Heart left ventricle (tissue), 16 donors: ENCODE measurements at regions not wholly inside any gene's neighbourhood (a gene's known extent, or its start where the extent isn't known, plus 50 kb on each side); places are given as distances from the start of the nearest gene placed in this dataset.

Experiments
- ATAC-seq, 4 donors: fragments of 200-7000 bp; cut with Tn5 transposase; one replicate each; pipeline ENCODE4 v1.9.1; 2020 to 2022; ENCODE audit warnings: moderate library complexity in 4 of 4, mild to moderate bottlenecking in 3 of 4, moderate number of reproducible peaks in 1 of 4
- DNase-seq, 5 donors: peaks; one replicate each; pipeline ENCODE4 v3.0.0-alpha.2; 2020
- H3K27ac ChIP-seq, 12 donors: fragments of 200-600 bp; sonication (generic) in 4 of 12; one replicate each; pipeline versions ENCODE4 v1.5.0 to v1.8.0; 2016 to 2022; ENCODE audit warnings: mild to moderate bottlenecking in 2 of 12
- H3K27me3 ChIP-seq, 9 donors: fragments of 200-600 bp; sonication (generic) in 2 of 9; one replicate each; pipeline versions ENCODE4 v1.5.1 to v1.8.0; 2016 to 2022; ENCODE audit warnings: mild to moderate bottlenecking in 3 of 9
- H3K36me3 ChIP-seq, 9 donors: fragments of 200-600 bp; sonication (generic) in 2 of 9; one replicate each; pipeline versions ENCODE4 v1.5.0 to v1.8.0; 2018 to 2022; ENCODE audit warnings: mild to moderate bottlenecking in 2 of 9
- H3K4me1 ChIP-seq, 12 donors: fragments of 200-600 bp; sonication (generic) in 4 of 12; one replicate each; pipeline versions ENCODE4 v1.5.0 to v1.8.0; 2016 to 2022; ENCODE audit warnings: mild to moderate bottlenecking in 3 of 12
- H3K4me3 ChIP-seq, 12 donors: fragments of 200-600 bp; sonication (generic) in 4 of 12; one replicate each; pipeline versions ENCODE4 v1.5.0 to v1.8.0; 2017 to 2022; ENCODE audit warnings: mild to moderate bottlenecking in 9 of 12, moderate library complexity in 4 of 12
- H3K9me3 ChIP-seq, 12 donors: fragments of 200-600 bp; sonication (generic) in 4 of 12; one replicate each; pipeline versions ENCODE4 v1.5.0 to v1.8.0; 2016 to 2022; ENCODE audit warnings: mild to moderate bottlenecking in 1 of 12
- POLR2A ChIP-seq, 2 donors: fragments of 450-650 bp; IDR thresholded peaks; one replicate each; pipeline ENCODE4 v1.6.1; 2017; ENCODE audit warnings: antibody characterized with exemption in 2 of 2, mild to moderate bottlenecking in 2 of 2, moderate library complexity in 2 of 2
- WGBS, 4 donors: extraction: QIAGEN DNeasy Blood & Tissue Kit in 2 of 4; methylation state at CpG; one replicate each; pipeline versions ENCODE4 v1.1.5 to v1.1.7; 2013 to 2018; 5-methylcytosine and 5-hydroxymethylcytosine counted together
- intact Hi-C, 10 donors: fragments of 100-400 bp; cut with DNase I; formaldehyde crosslinking; loops; one replicate each; pipeline versions ENCODE4 v1.11.1 to v1.14.2; 2022
- TF ChIP-seq, protein P1 (sequence below), 12 donors: fragments of 200-600 bp; sonication (generic) in 4 of 12; IDR thresholded peaks; one replicate each; pipeline versions ENCODE4 v1.5.0 to v1.8.0; 2018 to 2022; ENCODE audit warnings: antibody characterized with exemption in 12 of 12, mild to moderate bottlenecking in 5 of 12
- donor health status: ischemic (EF 13 %, LVEDD 7.1; RV severe dilation, severe dysfunction).
- donor health status: healthy with polysubstance abuse.
- donor health status: DM: no; HTN: yes; CAD: no.
- donor health status: DM: no; HTN: no; CAD: no.
- donor health status: ischemic (EF 25% LVEDD 6.9; RV normal size, moderate dysfunction).
- donor health status: ischemic (EF 25% LVEDD 5.7; RV mildly dilated, moderate dysfunction).
- donor health status: healthy.
- donor health status: DM: yes; HTN: yes; CAD: no.
- donor health status: ischemic (EF 35%, LVEDD 5.7; RV mildly dilated, moderate dysfunction).
- donor health status: nonischemic (EF 11% LVEDD 7.7; RV severe dilation, severe dysfunction).
- donor health status: DM: yes; HTN: yes; CAD: no.
- donor health status: PGD.
- donor health status: ischemic (EF 29% LVEDD 5.4; RV normal size, mild dysfunction).
- donor health status: nonischemic (EF 23%, LVEDD 6.1; RV moderate dilation, normal function).

GRCh38 chr16:49910541-49911071, 54.7 kb upstream of the ZNF423 start:
- H3K4me3 ChIP-seq = no peak overlapping the region
- no peak for DNase-seq
- peaks cover 0 to 8% (median 0%) of the 10 kb centered on the region in 9 donors for H3K27me3 ChIP-seq
- no peak overlapping the region for H3K27ac ChIP-seq
- ATAC-seq = no peak
- TF ChIP-seq POLR2A (IDR thresholded peaks at IDR 0.05) = no peak
- TF ChIP-seq, protein P1, sequence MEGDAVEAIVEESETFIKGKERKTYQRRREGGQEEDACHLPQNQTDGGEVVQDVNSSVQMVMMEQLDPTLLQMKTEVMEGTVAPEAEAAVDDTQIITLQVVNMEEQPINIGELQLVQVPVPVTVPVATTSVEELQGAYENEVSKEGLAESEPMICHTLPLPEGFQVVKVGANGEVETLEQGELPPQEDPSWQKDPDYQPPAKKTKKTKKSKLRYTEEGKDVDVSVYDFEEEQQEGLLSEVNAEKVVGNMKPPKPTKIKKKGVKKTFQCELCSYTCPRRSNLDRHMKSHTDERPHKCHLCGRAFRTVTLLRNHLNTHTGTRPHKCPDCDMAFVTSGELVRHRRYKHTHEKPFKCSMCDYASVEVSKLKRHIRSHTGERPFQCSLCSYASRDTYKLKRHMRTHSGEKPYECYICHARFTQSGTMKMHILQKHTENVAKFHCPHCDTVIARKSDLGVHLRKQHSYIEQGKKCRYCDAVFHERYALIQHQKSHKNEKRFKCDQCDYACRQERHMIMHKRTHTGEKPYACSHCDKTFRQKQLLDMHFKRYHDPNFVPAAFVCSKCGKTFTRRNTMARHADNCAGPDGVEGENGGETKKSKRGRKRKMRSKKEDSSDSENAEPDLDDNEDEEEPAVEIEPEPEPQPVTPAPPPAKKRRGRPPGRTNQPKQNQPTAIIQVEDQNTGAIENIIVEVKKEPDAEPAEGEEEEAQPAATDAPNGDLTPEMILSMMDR (IDR thresholded peaks at IDR 0.05) = no peak
- H3K4me1 ChIP-seq = no peaks in the 10 kb centered on the region
- H3K36me3 ChIP-seq = no peaks in the 10 kb centered on the region
- H3K9me3 ChIP-seq = peaks cover 0 to 7% (median 0%) of the 10 kb centered on the region in 12 donors
- intact Hi-C loops = no loop called here
- WGBS, 4 donors = 83 to 91% (median 87%) methylated on average over 14 of the region's 14 CpGs

DNA sequence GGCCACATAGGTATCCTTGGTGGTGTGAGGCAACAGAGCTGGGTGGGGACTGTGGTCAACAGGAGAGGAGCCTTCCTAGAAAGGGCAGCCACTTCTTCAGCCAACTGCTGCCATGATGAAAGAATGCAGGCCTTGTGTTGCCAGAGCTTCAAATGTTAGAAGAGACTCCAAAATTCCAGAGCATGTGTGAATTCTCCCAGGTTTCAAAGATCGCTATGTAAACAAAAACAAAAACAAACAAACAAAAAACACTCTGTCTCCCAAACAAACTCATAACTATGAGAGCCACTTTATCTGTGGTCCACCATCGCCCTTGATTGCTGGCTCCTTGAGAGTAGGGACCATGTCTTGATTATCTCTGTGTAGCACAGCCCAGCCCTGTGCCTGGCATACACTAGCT, 55.5 kb upstream of the ZNF423 start:
- intact Hi-C loops = no loop called here
- Histone ChIP-seq H3K36me3 (no peaks in the 10 kb centered on the region), H3K4me1 (no peaks in the 10 kb centered on the region), H3K9me3 (peaks cover 0 to 7% (median 0%) of the 10 kb centered on the region in 12 donors), H3K27ac (no peak overlapping the region), H3K4me3 (no peak overlapping the region), H3K27me3 (peaks cover 0 to 8% (median 0%) of the 10 kb centered on the region in 9 donors)
- ATAC-seq (no peak), DNase-seq (no peak)
- no peak for TF ChIP-seq POLR2A (IDR thresholded peaks at IDR 0.05)
- TF ChIP-seq, protein P1 (IDR thresholded peaks at IDR 0.05) = no peak
- WGBS, 4 donors = 94 to 98% (median 96%) methylated on average over 2 of the region's 2 CpGs

- Histone ChIP-seq H3K36me3 (no peaks in the 10 kb centered on the region), H3K4me3 (no peak overlapping the region), H3K4me1 (no peaks in the 10 kb centered on the region), H3K27ac (no peak overlapping the region), H3K27me3 (peaks cover 0 to 8% (median 0%) of the 10 kb centered on the region in 9 donors), H3K9me3 (peaks cover 0 to 7% (median 0%) of the 10 kb centered on the region in 12 donors)
- no peak for TF ChIP-seq POLR2A (IDR thresholded peaks at IDR 0.05)
- TF ChIP-seq, protein P1 (IDR thresholded peaks at IDR 0.05) = no peak
- WGBS, 4 donors = 79 to 90% (median 86%) methylated on average over 4 of the region's 4 CpGs
- DNase-seq (no peak), ATAC-seq (no peak)
- intact Hi-C loops = no loop called here
These were observed 56.8 kb upstream of the ZNF423 start for GRCh38 chr16:49912721-49913120.

DNA sequence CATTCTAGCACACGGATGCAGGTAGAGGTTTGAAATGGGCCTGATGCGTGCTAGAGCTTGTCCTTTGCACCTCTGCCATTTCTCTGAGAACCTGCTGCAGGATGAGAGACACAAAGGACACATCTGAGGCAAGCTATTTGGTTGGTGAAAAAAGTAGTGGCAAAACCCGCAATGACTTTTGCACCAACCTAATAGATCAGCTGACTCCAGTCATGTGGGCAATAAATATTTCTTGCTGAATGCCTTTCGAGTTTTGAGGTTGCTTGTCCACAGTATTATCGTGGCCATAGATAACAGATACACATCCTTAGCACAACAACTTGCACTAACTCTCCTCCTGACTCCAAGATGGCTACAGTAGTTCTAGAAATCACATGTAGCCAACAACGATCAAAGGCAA, 57.8 kb upstream of the ZNF423 start:
- Histone ChIP-seq H3K27me3 (peaks cover 0 to 8% (median 0%) of the 10 kb centered on the region in 9 donors), H3K4me1 (no peaks in the 10 kb centered on the region), H3K9me3 (peaks cover 0 to 7% (median 0%) of the 10 kb centered on the region in 12 donors), H3K4me3 (no peak overlapping the region), H3K36me3 (no peaks in the 10 kb centered on the region), H3K27ac (no peak overlapping the region)
- DNase-seq = no peak
- intact Hi-C loops = no loop called here
- WGBS, 4 donors = 59 to 68% (median 65%) methylated on average over 6 of the region's 6 CpGs
- no peak for ATAC-seq
- no peak for TF ChIP-seq POLR2A (IDR thresholded peaks at IDR 0.05)
- TF ChIP-seq, protein P1 (IDR thresholded peaks at IDR 0.05) = no peak
